ENCODE measurements at regions not wholly inside any gene's neighbourhood (a gene's known extent, or its start where the extent isn't known, plus 50 kb on each side); places are given as distances from the start of the nearest gene placed in this dataset.
A peak's percentile ranks its signal among the peaks of the same experiment; 100 is the strongest.
"Not testable (repeated sequence)": the region's sequence is repeated elsewhere in the genome, so short reads cannot be mapped to it uniquely, and the experiment has no call there.

- no peak for DNase-seq
Measured at GRCh38 chr2:241959751-241960269, 90.3 kb downstream of the RTP5 start.

- no peak for DNase-seq
Measured at GRCh38 chr2:241961454-241961853, 91.9 kb downstream of the RTP5 start.

GRCh38 chr2:241964133-241964532, 94.6 kb downstream of the RTP5 start:
- no peak for DNase-seq

- peak; percentile 76 for DNase-seq
Measured at GRCh38 chr2:241965931-241966412, 96.4 kb downstream of the RTP5 start.

- no peak for DNase-seq
Measured at GRCh38 chr2:241966647-241967466, 97.3 kb downstream of the RTP5 start.

- DNase-seq = peak; percentile 4
Measured at GRCh38 chr2:241967467-241968144, 98.1 kb downstream of the RTP5 start.

GRCh38 chr2:241968417-241968816, 98.9 kb downstream of the RTP5 start:
- DNase-seq = peak; percentile 1

- not testable (repeated sequence) for DNase-seq
Measured at GRCh38 chr2:241969182-241969581, 99.7 kb downstream of the RTP5 start.

GRCh38 chr2:241970716-241971115, 101.2 kb downstream of the RTP5 start:
- no peak for DNase-seq

GRCh38 chr2:241974096-241974495, 104.6 kb downstream of the RTP5 start:
- no peak for DNase-seq

GRCh38 chr2:241974851-241975592, 105.5 kb downstream of the RTP5 start:
- peak; percentile 5 for DNase-seq

GRCh38 chr2:241975593-241976284, 106.2 kb downstream of the RTP5 start:
- peak; percentile 4 for DNase-seq

GRCh38 chr2:241976296-241976695, 106.8 kb downstream of the RTP5 start:
- DNase-seq = peak; percentile 1

- DNase-seq = no peak
Measured at GRCh38 chr2:241977557-241978300, 108.2 kb downstream of the RTP5 start.

GRCh38 chr2:241978670-241979069, 109.1 kb downstream of the RTP5 start:
- no peak for DNase-seq

GRCh38 chr2:241980193-241980592, 110.7 kb downstream of the RTP5 start:
- no peak for DNase-seq

- peak; percentile 7 for DNase-seq
Measured at GRCh38 chr2:241981076-241981700, 111.7 kb downstream of the RTP5 start.

- DNase-seq = peak; percentile 6
Measured at GRCh38 chr2:241982706-241983570, 113.4 kb downstream of the RTP5 start.

- DNase-seq = peak; percentile 3
Measured at GRCh38 chr2:241983571-241984270, 114.2 kb downstream of the RTP5 start.

- no peak for DNase-seq
Measured at GRCh38 chr2:241984271-241984655, 114.7 kb downstream of the RTP5 start.

All from activated naive CD4-positive, alpha-beta T cell treated with anti-CD3 and anti-CD28 coated beads, Interleukin-2, amount 50 U/mL, for 16 hours (primary cell).